PC-9 (cell line): ENCODE measurements at regions not wholly inside any gene's neighbourhood (a gene's known extent, or its start where the extent isn't known, plus 50 kb on each side); places are given as distances from the start of the nearest gene placed in this dataset.

Experiments
- BruUV-seq: library from RNA; stranded (reverse); fragments of 400-500 nt; replicated peaks from 2 replicates; lab custom pipeline; 2021; lab: Mats Ljungman, UMichigan
- CTCF ChIA-PET: fragments of 300-600 bp; sonication (Branson Sonifier 250); formaldehyde crosslinking; loops from one replicate; lab custom pipeline; 2022; ENCODE audit warnings: antibody characterized with exemption; lab: Charles Lee
- POLR2A ChIA-PET: fragments of 300-600 bp; sonication (Branson Sonifier 250); formaldehyde crosslinking; loops from one replicate; lab custom pipeline; 2022; ENCODE audit warnings: antibody characterized with exemption; ENCODE audit not compliant: unreplicated experiment; lab: Charles Lee
- DNase-seq, 2 experiments: peaks; one replicate each; pipeline versions ENCODE4 v3.0.0 to v3.0.0-alpha.2; 2015 to 2022; ENCODE audit warnings: mixed read lengths in 1 of 2
- H2AFZ ChIP-seq: fragments of 200-600 bp; sonication (generic); 2 replicates; pipeline ENCODE4 v1.8.1; 2017; ENCODE audit warnings: antibody characterized with exemption
- H3F3A ChIP-seq: fragments of 200-600 bp; sonication (generic); 2 replicates; pipeline ENCODE4 v1.8.1; 2017; ENCODE audit warnings: antibody characterized with exemption, mild to moderate bottlenecking, low read depth; ENCODE audit not compliant: insufficient read depth
- H3K27ac ChIP-seq: fragments of 200-600 bp; sonication (generic); 2 replicates; pipeline ENCODE4 v1.6.1; 2016; ENCODE audit warnings: mixed run types
- H3K27me3 ChIP-seq: fragments of 200-600 bp; sonication (generic); 2 replicates; pipeline ENCODE4 v1.6.1; 2016; ENCODE audit warnings: low read depth, mixed run types; ENCODE audit not compliant: insufficient read depth
- H3K36me3 ChIP-seq: fragments of 200-600 bp; sonication (generic); 2 replicates; pipeline ENCODE4 v1.6.1; 2016; ENCODE audit warnings: low read depth, mixed run types
- H3K4me1 ChIP-seq: fragments of 200-600 bp; sonication (generic); replicated peaks from 2 replicates; pipeline ENCODE4 v1.6.1; 2016; ENCODE audit warnings: mixed run types; ENCODE audit not compliant: insufficient read depth
- H3K4me2 ChIP-seq: fragments of 200-600 bp; sonication (generic); 2 replicates; pipeline ENCODE4 v1.6.1; 2017; ENCODE audit warnings: mixed run types
- H3K4me3 ChIP-seq: fragments of 200-600 bp; sonication (generic); 2 replicates; pipeline ENCODE4 v1.6.1; 2016; ENCODE audit warnings: mixed run types
- H3K79me2 ChIP-seq: fragments of 200-600 bp; sonication (generic); 2 replicates; pipeline ENCODE4 v1.6.1; 2017; ENCODE audit warnings: low read depth, mixed run types
- H3K9me2 ChIP-seq: fragments of 200-600 bp; sonication (generic); 2 replicates; pipeline ENCODE4 v1.8.1; 2017; ENCODE audit warnings: mild to moderate bottlenecking; ENCODE audit not compliant: insufficient read depth
- H3K9me3 ChIP-seq: fragments of 200-600 bp; sonication (generic); 2 replicates; pipeline ENCODE4 v1.8.1; 2016; ENCODE audit warnings: low read depth; ENCODE audit not compliant: insufficient read depth
- H4K20me1 ChIP-seq: fragments of 200-600 bp; sonication (generic); 2 replicates; pipeline ENCODE4 v1.8.1; 2017; ENCODE audit not compliant: insufficient read depth
- CTCF ChIP-seq: fragments of 200-600 bp; sonication (generic); conservative IDR thresholded peaks from 2 replicates; pipeline ENCODE4 v1.6.1; 2017; ENCODE audit warnings: mixed run types, antibody characterized with exemption, mild to moderate bottlenecking, moderate library complexity
- EZH2 ChIP-seq: fragments of 200-600 bp; sonication (generic); IDR thresholded peaks from 2 replicates; pipeline ENCODE4 v1.8.0; 2017; ENCODE audit warnings: antibody characterized with exemption, low read depth
- intact Hi-C: fragments of 100-400 bp; cut with micrococcal nuclease; formaldehyde crosslinking; loops from one replicate; pipeline ENCODE4 v1.10.0; 2022; ENCODE audit not compliant: unreplicated experiment

- Histone ChIP-seq H3K9me3 (no peaks in the 10 kb centered on the region), H3K36me3 (no peaks in the 10 kb centered on the region), H3K4me2 (no peak overlapping the region), H3K27ac (no peak overlapping the region), H3K79me2 (no peaks in the 10 kb centered on the region), H2AFZ (no peak overlapping the region), H3K4me3 (no peak overlapping the region), H3K27me3 (no peaks in the 10 kb centered on the region), H3K9me2 (no peaks in the 10 kb centered on the region), H3F3A (no peaks in the 10 kb centered on the region), H3K4me1 (no peaks in the 10 kb centered on the region), H4K20me1 (no peaks in the 10 kb centered on the region)
- TF ChIP-seq EZH2 (no peak), CTCF (no peak)
- no TSS peak for BruUV-seq
- CTCF ChIA-PET, result no interaction called here
- POLR2A ChIA-PET, result no interaction called here
- no peak for DNase-seq
- intact Hi-C loops, result no loop called here
Measured at GRCh38 chr4:127383666-127384065, 249.1 kb upstream of the INTU start.

- TF ChIP-seq CTCF (no peak), EZH2 (no peak)
- POLR2A ChIA-PET, result no interaction called here
Measured at GRCh38 chr4:127394516-127394915, 238.2 kb upstream of the INTU start.

GRCh38 chr4:127400276-127400675 is 232.5 kb upstream of the INTU start:
- no peak overlapping the region for H2AFZ ChIP-seq
- H4K20me1 ChIP-seq, result no peaks in the 10 kb centered on the region
- no peak overlapping the region for H3K4me3 ChIP-seq
- no peaks in the 10 kb centered on the region for H3F3A ChIP-seq
- no peak overlapping the region for H3K4me2 ChIP-seq
- intact Hi-C loops, result no loop called here
- H3K27ac ChIP-seq, result no peak overlapping the region
- ChIA-PET CTCF (interaction anchor here (0.6 to 0.9 kb wide), 3 partner anchors 20 to 819 kb away, joined by 3 read pairs; no protein-coding TSS in a partner anchor), POLR2A (no interaction called here)
- TF ChIP-seq EZH2 (no peak), CTCF (no peak)
- no peaks in the 10 kb centered on the region for H3K36me3 ChIP-seq
- no peaks in the 10 kb centered on the region for H3K79me2 ChIP-seq
- H3K9me2 ChIP-seq, result no peaks in the 10 kb centered on the region; the same call in 1 of the 2 replicates
- no peaks in the 10 kb centered on the region for H3K27me3 ChIP-seq
- no TSS peak for BruUV-seq
- no peak for DNase-seq
- H3K4me1 ChIP-seq, result no peaks in the 10 kb centered on the region
- H3K9me3 ChIP-seq, result no peaks in the 10 kb centered on the region

More at GRCh38 chr4:127394516-127394915, 238.2 kb upstream of the INTU start:
- no peaks in the 10 kb centered on the region for H3K27me3 ChIP-seq
- H3K79me2 ChIP-seq, result no peaks in the 10 kb centered on the region
- H4K20me1 ChIP-seq, result no peaks in the 10 kb centered on the region
- CTCF ChIA-PET, result no interaction called here
- H3K4me2 ChIP-seq, result no peak overlapping the region
- H3F3A ChIP-seq, result no peaks in the 10 kb centered on the region
- DNase-seq, result no peak
- no peaks in the 10 kb centered on the region for H3K4me1 ChIP-seq
- BruUV-seq, result no TSS peak
- no peak overlapping the region for H2AFZ ChIP-seq
- H3K27ac ChIP-seq, result no peak overlapping the region
- no peak overlapping the region for H3K4me3 ChIP-seq
- H3K36me3 ChIP-seq, result no peaks in the 10 kb centered on the region
- intact Hi-C loops, result no loop called here
- no peaks in the 10 kb centered on the region for H3K9me3 ChIP-seq
- no peaks in the 10 kb centered on the region; the same call in 1 of the 2 replicates for H3K9me2 ChIP-seq
